ENCODE measurements at regions not wholly inside any gene's neighbourhood (a gene's known extent, or its start where the extent isn't known, plus 50 kb on each side); places are given as distances from the start of the nearest gene placed in this dataset.

- TF ChIP-seq, protein P1, sequence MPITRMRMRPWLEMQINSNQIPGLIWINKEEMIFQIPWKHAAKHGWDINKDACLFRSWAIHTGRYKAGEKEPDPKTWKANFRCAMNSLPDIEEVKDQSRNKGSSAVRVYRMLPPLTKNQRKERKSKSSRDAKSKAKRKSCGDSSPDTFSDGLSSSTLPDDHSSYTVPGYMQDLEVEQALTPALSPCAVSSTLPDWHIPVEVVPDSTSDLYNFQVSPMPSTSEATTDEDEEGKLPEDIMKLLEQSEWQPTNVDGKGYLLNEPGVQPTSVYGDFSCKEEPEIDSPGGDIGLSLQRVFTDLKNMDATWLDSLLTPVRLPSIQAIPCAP (CRISPR knock-in tag; IDR thresholded peaks at IDR 0.05) = no peak
- TF ChIP-seq ARID4B (CRISPR knock-in tag; IDR thresholded peaks at IDR 0.05; ENCODE audit: borderline replicate concordance) = no peak
- TF ChIP-seq SOX15 (CRISPR knock-in tag; IDR thresholded peaks at IDR 0.05) = no peak
- TF ChIP-seq PRRX2 (CRISPR knock-in tag; IDR thresholded peaks at IDR 0.05) = no peak
These were observed 84.0 kb upstream of the BMP2K start (continued) for GRCh38 chr4:78691971-78692821.

DNA sequence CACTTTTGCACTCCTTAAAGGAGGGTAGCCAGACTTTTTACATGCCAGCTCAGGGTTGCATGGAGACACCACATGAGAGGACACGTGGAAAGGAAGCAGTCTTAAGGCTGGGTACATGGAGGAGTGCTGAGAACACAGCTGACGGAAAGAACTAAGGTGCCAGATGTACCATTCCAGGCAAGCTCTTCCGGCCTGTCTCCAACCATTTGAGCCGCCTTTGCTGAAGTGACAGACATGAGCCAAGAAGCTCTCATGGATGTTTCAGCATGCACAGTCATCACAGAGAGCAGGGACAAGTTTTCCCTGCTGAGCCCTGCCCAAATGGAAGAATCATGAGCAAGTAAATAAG lies 83.4 kb upstream of the BMP2K start:
- no peak for DNase-seq (ENCODE audit: low spot score)
- POLR2A ChIA-PET = no interaction called here
- no peaks in the 10 kb centered on the region for H3K9me3 Mint-ChIP-seq
- H3K27me3 Mint-ChIP-seq (ENCODE audit: low read depth) = no peaks in the 10 kb centered on the region
- CTCF ChIA-PET = no interaction called here
- no peaks in the 10 kb centered on the region for H3K36me3 Mint-ChIP-seq
- H3K4me1 Mint-ChIP-seq = no peaks in the 10 kb centered on the region
- no peak overlapping the region for H3K4me3 Mint-ChIP-seq
- ATAC-seq = no peak
- no peak overlapping the region for H3K27ac Mint-ChIP-seq
- no peak for TF ChIP-seq OVOL2 (CRISPR knock-in tag; IDR thresholded peaks at IDR 0.05; ENCODE audit: borderline replicate concordance)
- no peak for TF ChIP-seq GTF2I (CRISPR knock-in tag; conservative IDR thresholded peaks at IDR 0.05)
- TF ChIP-seq FOXP1 (CRISPR knock-in tag; IDR thresholded peaks at IDR 0.05; ENCODE audit: borderline replicate concordance) = no peak
- no peak for TF ChIP-seq ETV6 (CRISPR knock-in tag; IDR thresholded peaks at IDR 0.05)
- TF ChIP-seq, protein P2, sequence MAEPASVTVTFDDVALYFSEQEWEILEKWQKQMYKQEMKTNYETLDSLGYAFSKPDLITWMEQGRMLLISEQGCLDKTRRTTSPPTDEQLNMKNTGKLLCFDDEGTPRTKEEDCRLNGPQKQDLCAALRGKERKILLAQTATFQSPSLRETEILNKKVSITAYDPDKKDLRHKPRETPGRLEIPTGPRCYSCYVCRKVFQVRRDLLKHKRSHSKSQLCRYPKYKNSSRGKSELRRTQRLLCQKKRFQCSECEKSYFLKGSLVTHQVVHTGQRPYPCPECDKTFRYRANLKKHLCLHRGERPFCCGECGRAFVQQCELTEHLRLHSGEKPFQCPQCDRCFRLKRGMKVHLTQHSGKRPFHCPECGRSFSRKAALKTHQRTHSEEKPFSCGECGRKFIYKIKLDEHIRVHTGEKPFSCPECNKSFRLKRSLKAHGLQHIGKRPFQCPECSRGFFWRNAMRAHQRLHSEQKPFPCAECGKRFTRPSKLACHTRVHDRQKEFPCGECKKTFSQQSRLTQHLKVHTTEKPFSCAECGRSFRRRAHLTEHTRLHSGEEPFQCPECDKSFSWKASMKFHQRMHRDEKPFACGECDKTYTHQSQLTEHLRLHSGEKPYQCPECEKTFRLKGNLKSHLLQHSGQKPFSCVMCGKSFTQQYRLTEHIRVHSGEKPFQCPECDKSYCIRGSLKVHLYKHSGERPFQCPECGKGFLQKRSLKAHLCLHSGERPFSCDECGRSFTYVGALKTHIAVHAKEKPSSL (CRISPR knock-in tag; conservative IDR thresholded peaks at IDR 0.05) = no peak
- TF ChIP-seq, protein P3, sequence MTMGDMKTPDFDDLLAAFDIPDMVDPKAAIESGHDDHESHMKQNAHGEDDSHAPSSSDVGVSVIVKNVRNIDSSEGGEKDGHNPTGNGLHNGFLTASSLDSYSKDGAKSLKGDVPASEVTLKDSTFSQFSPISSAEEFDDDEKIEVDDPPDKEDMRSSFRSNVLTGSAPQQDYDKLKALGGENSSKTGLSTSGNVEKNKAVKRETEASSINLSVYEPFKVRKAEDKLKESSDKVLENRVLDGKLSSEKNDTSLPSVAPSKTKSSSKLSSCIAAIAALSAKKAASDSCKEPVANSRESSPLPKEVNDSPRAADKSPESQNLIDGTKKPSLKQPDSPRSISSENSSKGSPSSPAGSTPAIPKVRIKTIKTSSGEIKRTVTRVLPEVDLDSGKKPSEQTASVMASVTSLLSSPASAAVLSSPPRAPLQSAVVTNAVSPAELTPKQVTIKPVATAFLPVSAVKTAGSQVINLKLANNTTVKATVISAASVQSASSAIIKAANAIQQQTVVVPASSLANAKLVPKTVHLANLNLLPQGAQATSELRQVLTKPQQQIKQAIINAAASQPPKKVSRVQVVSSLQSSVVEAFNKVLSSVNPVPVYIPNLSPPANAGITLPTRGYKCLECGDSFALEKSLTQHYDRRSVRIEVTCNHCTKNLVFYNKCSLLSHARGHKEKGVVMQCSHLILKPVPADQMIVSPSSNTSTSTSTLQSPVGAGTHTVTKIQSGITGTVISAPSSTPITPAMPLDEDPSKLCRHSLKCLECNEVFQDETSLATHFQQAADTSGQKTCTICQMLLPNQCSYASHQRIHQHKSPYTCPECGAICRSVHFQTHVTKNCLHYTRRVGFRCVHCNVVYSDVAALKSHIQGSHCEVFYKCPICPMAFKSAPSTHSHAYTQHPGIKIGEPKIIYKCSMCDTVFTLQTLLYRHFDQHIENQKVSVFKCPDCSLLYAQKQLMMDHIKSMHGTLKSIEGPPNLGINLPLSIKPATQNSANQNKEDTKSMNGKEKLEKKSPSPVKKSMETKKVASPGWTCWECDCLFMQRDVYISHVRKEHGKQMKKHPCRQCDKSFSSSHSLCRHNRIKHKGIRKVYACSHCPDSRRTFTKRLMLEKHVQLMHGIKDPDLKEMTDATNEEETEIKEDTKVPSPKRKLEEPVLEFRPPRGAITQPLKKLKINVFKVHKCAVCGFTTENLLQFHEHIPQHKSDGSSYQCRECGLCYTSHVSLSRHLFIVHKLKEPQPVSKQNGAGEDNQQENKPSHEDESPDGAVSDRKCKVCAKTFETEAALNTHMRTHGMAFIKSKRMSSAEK (CRISPR knock-in tag; IDR thresholded peaks at IDR 0.05; ENCODE audit: borderline replicate concordance) = no peak
- no peak for TF ChIP-seq ZNF317 (CRISPR knock-in tag; IDR thresholded peaks at IDR 0.05; ENCODE audit: borderline replicate concordance, low read depth)
- TF ChIP-seq ZMAT4 (CRISPR knock-in tag; IDR thresholded peaks at IDR 0.05) = no peak
- no peak for TF ChIP-seq STAT6 (CRISPR knock-in tag; conservative IDR thresholded peaks at IDR 0.05; ENCODE audit: low read depth)
- TF ChIP-seq, protein P4, sequence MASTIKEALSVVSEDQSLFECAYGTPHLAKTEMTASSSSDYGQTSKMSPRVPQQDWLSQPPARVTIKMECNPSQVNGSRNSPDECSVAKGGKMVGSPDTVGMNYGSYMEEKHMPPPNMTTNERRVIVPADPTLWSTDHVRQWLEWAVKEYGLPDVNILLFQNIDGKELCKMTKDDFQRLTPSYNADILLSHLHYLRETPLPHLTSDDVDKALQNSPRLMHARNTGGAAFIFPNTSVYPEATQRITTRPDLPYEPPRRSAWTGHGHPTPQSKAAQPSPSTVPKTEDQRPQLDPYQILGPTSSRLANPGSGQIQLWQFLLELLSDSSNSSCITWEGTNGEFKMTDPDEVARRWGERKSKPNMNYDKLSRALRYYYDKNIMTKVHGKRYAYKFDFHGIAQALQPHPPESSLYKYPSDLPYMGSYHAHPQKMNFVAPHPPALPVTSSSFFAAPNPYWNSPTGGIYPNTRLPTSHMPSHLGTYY (CRISPR knock-in tag; IDR thresholded peaks at IDR 0.05) = no peak
- TF ChIP-seq GABPB1 (CRISPR knock-in tag; IDR thresholded peaks at IDR 0.05) = no peak
- TF ChIP-seq ZNF671 (CRISPR knock-in tag; IDR thresholded peaks at IDR 0.05) = no peak
- TF ChIP-seq, protein P5, sequence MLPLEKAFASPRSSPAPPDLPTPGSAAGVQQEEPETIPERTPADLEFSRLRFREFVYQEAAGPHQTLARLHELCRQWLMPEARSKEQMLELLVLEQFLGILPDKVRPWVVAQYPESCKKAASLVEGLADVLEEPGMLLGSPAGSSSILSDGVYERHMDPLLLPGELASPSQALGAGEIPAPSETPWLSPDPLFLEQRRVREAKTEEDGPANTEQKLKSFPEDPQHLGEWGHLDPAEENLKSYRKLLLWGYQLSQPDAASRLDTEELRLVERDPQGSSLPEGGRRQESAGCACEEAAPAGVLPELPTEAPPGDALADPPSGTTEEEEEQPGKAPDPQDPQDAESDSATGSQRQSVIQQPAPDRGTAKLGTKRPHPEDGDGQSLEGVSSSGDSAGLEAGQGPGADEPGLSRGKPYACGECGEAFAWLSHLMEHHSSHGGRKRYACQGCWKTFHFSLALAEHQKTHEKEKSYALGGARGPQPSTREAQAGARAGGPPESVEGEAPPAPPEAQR (CRISPR knock-in tag; IDR thresholded peaks at IDR 0.05) = no peak

Measured in WTC11 (cell line).